B cell (primary cell): ENCODE measurements at regions not wholly inside any gene's neighbourhood (a gene's known extent, or its start where the extent isn't known, plus 50 kb on each side); places are given as distances from the start of the nearest gene placed in this dataset.

Experiments
- CTCF ChIP-seq: fragments of 200-600 bp; IDR thresholded peaks from one replicate; pipeline ENCODE4 v1.8.0; 2022; ENCODE audit warnings: antibody characterized with exemption, mild to moderate bottlenecking
- EZH2 ChIP-seq: IDR thresholded peaks from 2 replicates; pipeline ENCODE4 v1.6.1; 2012; ENCODE audit warnings: borderline replicate concordance, low read depth, mild to moderate bottlenecking, moderate library complexity, low read length; ENCODE audit not compliant: insufficient read depth, poor library complexity, severe bottlenecking

- TF ChIP-seq CTCF: no peak
- TF ChIP-seq EZH2: no peak
These were observed 235.0 kb upstream of the JUN start for GRCh38 chr1:59018860-59019259.
